A673 (cell line): ENCODE measurements at regions not wholly inside any gene's neighbourhood (a gene's known extent, or its start where the extent isn't known, plus 50 kb on each side); places are given as distances from the start of the nearest gene placed in this dataset.

ENCODE experiments used
- EZH2 ChIP-seq: fragments of 200-600 bp; sonication (generic); IDR thresholded peaks from 2 replicates; pipeline ENCODE4 v1.6.1; 2017; ENCODE audit warnings: borderline replicate concordance, low read depth, mild to moderate bottlenecking, mixed read lengths, antibody characterized with exemption, low read length; ENCODE audit not compliant: poor library complexity, severe bottlenecking
- TF ChIP-seq, protein P1 (sequence below): fragments of 300-800, 200-600 bp; sonication (generic); conservative IDR thresholded peaks from 2 replicates; pipeline ENCODE4 v1.5.1; 2017; ENCODE audit warnings: low read depth, mild to moderate bottlenecking, antibody characterized with exemption, low read length, moderate library complexity, mixed read lengths

DNA sequence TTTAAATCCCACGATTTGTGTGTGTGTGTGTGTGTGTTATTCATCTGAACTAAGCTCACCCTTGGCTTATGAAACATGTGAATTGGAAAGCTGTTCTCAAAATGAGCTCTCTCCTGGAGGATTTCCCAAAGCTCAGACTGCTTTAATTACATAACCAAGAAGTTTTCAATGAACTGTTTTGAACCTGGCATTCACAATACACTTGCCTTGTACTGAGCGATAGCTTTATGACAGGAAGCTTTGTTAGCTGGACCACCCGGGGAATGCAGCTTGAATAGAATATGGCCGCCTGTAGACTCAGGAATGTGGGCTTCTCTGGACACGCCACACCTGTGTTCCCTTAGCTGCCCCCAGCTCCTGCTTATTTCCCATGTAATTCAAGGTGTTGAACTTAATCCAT lies 71.4 kb upstream of the PREP start:
- TF ChIP-seq, protein P1, sequence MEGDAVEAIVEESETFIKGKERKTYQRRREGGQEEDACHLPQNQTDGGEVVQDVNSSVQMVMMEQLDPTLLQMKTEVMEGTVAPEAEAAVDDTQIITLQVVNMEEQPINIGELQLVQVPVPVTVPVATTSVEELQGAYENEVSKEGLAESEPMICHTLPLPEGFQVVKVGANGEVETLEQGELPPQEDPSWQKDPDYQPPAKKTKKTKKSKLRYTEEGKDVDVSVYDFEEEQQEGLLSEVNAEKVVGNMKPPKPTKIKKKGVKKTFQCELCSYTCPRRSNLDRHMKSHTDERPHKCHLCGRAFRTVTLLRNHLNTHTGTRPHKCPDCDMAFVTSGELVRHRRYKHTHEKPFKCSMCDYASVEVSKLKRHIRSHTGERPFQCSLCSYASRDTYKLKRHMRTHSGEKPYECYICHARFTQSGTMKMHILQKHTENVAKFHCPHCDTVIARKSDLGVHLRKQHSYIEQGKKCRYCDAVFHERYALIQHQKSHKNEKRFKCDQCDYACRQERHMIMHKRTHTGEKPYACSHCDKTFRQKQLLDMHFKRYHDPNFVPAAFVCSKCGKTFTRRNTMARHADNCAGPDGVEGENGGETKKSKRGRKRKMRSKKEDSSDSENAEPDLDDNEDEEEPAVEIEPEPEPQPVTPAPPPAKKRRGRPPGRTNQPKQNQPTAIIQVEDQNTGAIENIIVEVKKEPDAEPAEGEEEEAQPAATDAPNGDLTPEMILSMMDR: no peak
- TF ChIP-seq EZH2: no peak
